Astrocyte (in vitro differentiated cells and primary cell): ENCODE measurements at regions not wholly inside any gene's neighbourhood (a gene's known extent, or its start where the extent isn't known, plus 50 kb on each side); places are given as distances from the start of the nearest gene placed in this dataset.

Source experiments
- EZH2 ChIP-seq: IDR thresholded peaks from 2 replicates; pipeline ENCODE4 v1.6.1; 2012; ENCODE audit warnings: mild to moderate bottlenecking, low read length, inconsistent platforms; ENCODE audit not compliant: insufficient read depth
- TF ChIP-seq, protein P1 (sequence below): IDR thresholded peaks from 2 replicates; pipeline ENCODE4 v1.5.1; 2011; ENCODE audit warnings: low read depth, mild to moderate bottlenecking, inconsistent platforms, low read length, moderate library complexity; ENCODE audit not compliant: insufficient read depth

DNA sequence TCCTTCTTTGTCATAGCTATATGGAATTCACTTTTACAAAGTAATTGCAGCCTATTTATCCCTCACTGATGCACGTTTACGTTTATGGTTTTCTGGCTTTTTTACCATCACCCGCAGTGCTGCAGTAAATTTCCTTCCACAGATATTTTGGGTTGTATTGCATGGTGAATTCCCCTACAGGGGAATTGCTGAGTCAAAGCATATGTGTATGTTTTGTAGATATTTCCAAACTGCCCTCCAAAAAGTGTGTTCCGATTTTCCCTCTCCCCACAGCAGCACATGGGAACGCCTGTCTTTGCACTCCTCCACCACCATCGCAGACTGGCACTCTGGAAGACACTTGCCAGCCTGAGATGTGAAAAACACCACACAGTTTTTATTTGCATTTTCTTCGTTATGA is 80.6 kb upstream of the UXS1 start:
- TF ChIP-seq, protein P1, sequence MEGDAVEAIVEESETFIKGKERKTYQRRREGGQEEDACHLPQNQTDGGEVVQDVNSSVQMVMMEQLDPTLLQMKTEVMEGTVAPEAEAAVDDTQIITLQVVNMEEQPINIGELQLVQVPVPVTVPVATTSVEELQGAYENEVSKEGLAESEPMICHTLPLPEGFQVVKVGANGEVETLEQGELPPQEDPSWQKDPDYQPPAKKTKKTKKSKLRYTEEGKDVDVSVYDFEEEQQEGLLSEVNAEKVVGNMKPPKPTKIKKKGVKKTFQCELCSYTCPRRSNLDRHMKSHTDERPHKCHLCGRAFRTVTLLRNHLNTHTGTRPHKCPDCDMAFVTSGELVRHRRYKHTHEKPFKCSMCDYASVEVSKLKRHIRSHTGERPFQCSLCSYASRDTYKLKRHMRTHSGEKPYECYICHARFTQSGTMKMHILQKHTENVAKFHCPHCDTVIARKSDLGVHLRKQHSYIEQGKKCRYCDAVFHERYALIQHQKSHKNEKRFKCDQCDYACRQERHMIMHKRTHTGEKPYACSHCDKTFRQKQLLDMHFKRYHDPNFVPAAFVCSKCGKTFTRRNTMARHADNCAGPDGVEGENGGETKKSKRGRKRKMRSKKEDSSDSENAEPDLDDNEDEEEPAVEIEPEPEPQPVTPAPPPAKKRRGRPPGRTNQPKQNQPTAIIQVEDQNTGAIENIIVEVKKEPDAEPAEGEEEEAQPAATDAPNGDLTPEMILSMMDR = no peak
- no peak for TF ChIP-seq EZH2
